NCI-H82 (cell line): ENCODE measurements at regions not wholly inside any gene's neighbourhood (a gene's known extent, or its start where the extent isn't known, plus 50 kb on each side); places are given as distances from the start of the nearest gene placed in this dataset.
"Not testable (repeated sequence)": the region's sequence is repeated elsewhere in the genome, so short reads cannot be mapped to it uniquely, and the experiment has no call there.

Experiments used
- DNase-seq: peaks from one replicate; lab custom pipeline; 2025; lab: John Stamatoyannopoulos, UW

DNA sequence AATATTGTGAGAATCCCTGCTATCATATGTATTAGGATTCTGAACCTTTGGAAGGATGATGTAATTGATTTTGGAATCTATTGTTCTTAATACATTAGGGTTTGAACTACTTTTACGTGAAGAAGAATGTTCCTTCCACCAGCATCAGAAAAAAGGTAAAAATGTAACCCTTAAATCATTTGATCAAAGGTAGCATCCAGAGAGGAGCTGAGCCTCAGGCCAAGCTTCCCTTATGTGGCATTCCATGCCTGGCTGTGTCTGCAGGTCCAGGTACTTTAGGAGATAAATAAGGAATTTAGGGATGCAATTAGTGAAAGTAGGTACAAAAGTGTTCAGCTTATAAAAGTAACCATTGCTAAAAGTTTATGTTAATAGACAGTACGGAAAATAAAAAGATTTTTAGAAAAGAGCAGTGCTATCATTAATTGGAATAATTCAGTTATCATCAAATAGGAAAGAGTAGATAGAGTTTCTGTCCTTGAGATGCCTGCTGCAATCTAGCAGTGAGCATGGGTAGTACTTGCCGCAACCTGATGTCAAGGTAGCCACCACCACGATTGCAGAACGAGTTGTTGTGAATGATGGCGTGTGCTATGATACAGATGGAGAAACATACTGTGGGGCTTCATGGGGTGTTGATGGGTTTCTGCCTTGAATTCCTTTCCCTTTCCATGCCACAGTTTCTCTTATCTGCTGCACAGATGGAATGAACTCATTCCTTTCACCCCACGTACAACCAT is 228.8 kb downstream of the GATA3 start:
- no peak for DNase-seq

DNA sequence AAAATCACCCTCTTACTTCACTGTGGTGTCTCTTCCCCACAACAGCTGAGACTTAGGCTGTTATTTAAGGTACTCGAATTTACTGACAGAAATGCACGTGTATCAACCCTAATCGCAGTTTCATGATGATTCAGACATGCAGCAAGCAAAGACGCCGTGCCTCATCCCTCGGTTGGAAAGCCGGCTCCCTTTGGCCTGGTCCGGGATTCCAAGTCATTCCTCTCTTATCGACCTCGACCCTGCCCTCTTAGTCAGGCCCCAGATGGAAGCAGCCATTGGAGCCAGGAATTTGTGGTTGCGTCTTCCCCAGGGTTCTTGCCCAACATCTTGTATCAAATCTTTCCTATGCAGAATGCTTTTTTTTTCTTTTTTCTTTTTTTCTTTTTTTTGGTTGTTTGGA is 229.5 kb downstream of the GATA3 start:
- DNase-seq = no peak

DNA sequence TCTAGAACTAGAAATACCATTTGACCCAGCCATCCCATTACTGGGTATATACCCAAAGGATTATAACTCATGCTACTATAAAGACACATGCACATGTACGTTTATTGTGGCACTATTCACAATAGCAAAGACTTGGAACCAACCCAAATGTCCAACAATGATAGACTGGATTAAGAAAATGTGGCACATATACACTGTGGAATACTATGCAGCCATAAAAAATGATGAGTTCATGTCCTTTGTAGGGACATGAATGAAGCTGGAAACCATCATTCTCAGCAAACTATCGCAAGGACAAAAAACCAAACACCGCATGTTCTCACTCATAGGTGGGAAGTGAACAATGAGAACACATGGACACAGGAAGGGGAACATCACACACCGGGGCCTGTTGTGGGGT is 231.5 kb downstream of the GATA3 start:
- DNase-seq = not testable (repeated sequence)

DNA sequence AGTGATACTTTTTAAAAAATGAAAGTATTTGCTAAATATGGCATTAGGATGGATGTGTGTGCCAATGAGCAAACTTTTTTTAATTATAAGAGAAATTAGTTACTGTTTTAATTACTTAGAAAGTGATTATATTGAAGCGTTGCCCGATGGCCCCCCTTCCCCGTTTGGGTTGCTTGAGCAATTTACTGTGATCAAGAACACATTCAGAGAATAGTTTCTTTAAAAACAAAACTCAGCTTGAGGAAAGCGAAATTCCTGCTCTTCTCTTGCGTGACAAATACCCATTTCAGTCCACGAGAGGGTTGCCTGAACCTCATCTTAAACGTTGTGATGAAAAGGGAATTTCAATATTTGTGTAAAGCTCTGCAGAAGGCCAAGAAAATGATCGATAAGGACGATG is 234.1 kb downstream of the GATA3 start:
- no peak for DNase-seq

DNA sequence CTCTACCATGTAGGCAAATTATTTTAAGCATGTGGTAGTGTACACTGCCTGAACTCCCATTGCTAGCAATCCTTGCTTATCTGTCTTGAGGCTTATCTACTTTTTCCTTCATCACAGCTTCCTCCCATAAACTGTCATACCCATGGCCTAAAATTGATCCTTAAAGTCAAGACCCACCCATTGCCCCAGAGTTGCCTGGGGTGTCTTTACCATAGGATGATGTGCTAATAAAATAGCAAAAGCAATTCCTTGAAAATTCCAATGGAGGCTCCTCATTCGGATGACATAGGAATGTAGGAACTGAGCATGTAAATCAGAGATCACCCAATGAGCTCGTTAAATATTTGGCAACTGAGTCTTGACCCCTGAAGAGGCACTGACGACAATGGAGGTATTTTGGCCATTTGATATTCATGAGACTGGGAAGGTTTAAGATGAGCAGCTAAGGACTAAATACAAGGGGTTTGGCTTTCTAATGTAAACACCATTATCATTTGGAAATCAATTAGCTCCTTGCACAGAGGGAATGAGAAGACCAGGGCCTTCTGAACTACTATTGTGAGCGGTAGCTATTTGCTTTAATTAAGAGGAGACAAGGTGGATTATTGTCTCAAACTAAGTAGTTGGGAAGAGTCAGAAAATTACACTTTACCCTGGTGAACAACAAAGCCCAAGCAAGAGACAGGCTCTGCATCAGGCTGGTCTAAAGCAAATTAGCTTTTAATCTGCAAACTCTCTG is 234.9 kb downstream of the GATA3 start:
- DNase-seq = no peak

DNA sequence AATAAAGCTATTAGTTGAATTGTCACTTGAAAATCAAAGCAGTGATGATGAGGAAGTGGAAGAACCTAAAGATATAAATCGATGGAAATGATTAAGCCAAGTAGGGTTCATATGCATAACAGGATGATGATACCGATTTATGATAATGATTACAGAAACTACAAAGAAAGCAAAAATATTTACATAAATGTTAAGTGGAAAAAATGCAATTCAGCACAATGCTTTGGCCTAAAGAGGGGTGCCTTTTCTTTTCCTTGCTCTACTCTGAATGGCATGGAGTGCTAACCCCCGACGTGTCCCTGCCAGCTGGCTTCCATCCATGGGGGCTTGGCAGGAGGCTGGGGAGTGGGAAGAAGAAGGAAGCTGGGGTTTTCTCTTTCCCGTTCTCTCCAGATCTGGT is 240.3 kb downstream of the GATA3 start:
- no peak for DNase-seq

DNA sequence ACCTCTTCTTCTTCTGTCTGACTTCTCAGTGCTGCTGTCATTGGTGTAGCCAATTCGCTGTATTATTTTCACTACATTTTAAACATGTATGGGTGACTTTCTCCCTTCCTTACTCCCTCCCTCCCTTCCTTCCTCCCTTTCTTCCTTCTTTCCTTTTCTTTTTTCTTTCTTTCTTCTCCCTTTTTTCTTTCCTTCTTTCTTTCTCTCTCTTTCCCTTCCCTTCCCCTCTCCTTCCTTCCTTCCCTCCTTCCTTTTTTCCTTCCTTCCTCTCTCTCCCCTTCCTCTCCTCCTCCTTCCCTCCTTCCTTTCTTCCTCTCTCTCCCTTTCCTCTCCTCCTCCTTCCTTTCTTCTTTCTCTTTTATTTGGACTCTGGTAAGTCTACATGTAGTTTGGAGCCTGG is 240.8 kb downstream of the GATA3 start:
- DNase-seq = no peak

DNA sequence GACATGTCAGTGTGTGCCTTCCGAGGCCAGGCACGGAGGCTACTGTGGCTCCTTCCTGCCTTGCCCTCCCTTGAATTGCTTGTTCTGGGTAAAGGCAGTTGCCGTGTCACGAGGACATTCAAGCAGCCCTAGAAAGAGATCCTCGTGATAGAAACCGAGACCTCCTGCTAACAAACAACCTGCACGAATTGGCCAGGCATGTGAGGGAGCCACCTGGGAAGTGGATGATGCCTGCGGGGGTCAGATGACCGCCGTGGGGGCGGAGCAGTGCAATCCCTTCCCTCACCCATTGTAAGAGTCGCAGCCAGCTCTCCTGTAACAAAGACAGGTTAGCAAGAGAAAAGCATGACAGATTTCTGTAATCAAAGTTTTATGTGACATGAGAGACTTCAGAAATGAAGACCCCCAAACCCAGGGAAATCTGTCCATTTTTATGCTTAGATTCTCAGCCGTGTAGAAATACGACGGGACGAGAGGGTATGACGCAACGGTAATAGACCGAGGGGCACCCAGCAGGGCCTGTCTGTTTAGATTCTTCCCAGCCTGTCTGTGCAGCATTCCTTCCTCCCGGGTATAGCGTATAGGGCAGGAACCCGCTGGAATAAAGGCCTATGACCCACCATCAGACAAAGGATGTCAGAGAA is 241.7 kb downstream of the GATA3 start:
- DNase-seq = no peak

DNA sequence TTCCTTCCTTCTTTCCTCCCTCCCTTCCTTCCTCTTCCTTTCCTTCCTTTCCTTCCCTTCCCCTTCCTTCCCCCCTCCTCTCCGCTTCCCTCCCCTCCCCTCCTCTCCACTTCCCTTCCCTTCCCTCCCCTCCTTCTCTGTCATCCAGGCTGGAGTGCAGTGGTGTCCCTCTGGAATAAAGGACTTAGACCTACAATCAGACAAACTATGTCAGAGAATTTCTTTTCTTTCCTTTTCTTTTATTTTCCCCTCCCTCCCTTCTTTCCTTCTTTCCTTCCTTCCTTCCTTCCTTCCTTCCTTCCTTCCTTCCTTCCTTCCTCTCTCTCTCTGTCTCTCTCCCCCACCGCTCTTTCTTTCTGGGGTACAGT is 242.2 kb downstream of the GATA3 start:
- DNase-seq = no peak

DNA sequence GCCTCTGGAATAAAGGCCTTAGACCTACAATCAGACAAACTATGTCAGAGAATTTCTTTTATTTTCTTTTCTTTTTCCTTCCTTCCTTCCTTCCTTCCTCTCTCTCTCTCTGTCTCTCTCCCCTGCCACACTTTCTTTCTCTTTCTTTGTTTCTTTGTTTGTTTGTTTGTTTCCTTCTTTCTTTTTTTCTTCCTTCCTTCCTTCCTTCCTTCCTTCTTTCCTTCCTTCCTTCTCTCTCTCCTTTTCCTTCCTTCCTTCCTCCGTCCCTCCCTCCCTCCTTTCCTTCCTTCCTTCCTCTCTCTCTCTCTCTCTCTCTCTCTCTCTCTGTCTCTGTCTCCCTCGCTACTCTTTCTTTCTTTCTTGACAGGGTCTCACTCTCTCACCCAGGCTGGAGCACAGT is 242.6 kb downstream of the GATA3 start:
- no peak for DNase-seq

DNA sequence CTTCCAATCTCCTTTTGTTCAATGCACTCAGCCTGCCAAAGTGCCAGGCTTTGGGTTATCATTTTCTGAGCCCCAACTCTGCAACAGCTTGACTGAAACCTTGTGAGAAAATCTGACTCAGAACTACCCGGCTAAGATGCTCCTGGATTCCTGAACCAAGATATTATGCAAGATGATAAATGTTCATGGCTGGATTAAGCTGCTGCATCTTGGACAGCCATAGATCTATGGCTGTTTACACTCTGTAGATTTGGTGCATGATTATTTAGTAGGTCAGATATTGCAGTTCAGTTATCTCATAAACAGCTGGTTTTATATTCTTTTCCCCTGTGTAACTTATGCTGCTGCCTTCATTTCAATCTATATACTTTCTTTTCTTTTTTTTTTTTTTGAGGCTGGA is 243.5 kb downstream of the GATA3 start:
- no peak for DNase-seq

DNA sequence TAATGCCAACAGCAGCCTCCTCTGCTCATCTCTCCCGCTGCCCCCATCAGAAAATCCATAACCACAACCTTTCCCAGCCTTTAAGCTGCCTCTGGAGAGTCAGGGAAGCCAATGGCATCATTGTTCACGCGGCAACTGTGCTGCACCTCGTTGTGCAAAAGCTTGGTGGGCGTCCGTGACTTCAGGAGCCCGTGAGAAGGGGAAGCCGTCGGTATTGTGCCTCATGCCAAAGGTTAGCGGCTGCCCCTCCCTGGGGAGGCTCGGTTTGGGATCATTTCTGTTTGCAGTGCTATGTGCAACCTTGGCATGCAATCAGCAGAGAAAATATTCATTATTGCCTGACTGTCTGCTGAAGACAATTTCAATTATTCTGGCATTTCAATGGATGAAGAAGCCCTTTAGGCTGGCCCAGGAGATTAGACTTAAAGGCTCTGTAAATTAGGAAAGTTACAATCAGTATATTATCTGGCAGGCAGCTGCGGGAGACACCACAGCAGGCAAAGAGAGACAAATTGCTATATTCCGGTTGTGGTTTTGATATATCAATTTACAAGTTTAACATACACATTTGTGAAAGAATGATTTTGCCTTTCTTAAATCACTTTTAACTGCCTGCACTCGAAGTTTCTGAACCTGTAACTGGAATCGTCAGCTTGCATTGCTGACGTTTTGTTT is 244.5 kb downstream of the GATA3 start:
- DNase-seq = no peak

DNA sequence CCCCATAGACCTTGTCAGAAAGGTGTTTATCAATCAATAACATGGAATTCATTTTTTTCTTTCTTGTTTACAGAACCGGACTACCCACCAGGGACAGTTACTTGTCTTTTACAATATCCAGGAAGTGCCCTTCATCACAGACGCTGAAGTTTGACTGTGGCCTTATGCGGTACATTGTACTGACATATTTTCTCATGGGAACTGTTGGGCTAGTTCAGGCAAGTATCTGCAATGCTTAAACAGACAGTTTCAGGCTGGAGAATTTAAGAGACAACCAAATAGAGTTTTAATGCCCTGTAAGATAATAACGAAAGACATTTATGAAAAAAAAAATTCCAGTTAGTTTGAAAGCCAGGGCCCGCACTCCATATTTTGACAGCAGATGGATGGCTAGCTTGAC is 246.4 kb downstream of the GATA3 start:
- no peak for DNase-seq

DNA sequence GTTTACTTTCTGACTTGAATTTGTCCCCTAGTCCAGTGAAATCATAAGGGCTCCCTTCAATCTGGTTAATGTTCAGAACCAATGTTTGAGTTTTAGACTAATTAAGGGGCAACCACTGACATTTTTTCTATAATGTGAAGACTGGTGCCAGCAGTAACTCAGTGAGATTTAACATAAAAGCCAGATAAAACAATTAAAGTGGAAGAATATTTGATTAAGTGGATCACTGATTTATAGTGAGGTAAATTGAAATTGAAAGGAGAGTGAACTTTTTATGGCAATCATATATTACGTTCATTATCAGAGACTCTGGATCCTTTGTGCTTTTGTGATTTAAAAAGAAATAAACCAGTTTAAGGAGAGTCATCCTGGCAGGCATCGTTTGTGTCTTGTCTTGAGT is 246.8 kb downstream of the GATA3 start:
- no peak for DNase-seq

DNA sequence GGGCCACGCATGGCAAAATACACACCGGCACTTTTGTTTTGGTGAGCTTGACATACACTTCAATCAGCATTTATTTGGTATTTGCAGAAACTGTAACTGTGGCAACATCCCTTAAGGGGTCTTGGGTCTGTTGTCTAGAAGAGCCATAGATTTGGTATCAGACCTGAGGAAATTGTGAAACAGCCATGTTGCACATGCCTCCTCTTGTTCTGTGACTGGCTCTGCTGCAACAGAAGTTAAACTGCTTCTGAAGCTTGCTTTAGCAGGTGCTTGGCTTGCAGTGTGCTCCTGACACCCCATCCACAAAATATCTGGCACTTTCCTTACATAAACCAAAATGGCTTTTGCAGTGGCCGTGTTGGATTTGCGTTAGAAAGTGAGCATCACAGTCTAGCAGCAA is 247.3 kb downstream of the GATA3 start:
- no peak for DNase-seq

DNA sequence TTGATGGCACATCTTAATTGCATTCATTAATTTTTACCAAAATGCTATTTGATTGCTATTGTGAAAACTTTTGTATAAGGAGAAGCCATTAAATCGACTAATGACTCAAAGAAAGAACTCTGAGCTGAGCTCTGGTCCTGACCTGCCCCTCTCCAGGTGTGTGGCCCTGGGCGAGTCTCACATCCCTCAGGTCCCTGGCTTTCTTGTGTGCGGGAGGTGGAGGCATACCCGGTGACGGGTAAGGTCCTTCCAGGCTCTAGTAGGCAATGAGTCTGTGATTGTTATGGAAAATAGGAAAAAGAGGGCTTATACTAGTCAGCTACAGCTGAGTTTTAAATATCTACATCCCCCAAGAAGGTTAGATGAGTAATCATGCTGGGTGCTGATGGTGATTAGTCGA is 248.1 kb downstream of the GATA3 start:
- no peak for DNase-seq

DNA sequence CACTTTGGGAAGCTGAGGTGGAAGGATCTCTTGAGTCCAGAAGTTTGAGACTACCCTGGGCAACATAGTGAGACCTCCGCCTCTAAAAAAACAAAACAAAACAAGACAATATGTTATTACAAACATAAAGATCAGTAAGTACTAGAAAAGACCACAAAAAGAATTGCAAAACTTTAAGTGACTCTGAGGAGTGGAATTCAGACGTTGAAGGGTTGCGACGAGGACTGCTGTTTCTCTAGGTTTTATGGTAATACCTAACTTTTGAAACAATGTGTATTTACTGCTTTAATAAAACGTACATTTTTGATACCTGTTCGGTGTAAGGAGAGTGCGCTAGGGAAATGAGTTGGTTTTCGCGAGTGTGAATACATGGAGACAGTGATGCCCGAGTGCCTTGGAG is 250.4 kb downstream of the GATA3 start:
- DNase-seq = no peak

DNA sequence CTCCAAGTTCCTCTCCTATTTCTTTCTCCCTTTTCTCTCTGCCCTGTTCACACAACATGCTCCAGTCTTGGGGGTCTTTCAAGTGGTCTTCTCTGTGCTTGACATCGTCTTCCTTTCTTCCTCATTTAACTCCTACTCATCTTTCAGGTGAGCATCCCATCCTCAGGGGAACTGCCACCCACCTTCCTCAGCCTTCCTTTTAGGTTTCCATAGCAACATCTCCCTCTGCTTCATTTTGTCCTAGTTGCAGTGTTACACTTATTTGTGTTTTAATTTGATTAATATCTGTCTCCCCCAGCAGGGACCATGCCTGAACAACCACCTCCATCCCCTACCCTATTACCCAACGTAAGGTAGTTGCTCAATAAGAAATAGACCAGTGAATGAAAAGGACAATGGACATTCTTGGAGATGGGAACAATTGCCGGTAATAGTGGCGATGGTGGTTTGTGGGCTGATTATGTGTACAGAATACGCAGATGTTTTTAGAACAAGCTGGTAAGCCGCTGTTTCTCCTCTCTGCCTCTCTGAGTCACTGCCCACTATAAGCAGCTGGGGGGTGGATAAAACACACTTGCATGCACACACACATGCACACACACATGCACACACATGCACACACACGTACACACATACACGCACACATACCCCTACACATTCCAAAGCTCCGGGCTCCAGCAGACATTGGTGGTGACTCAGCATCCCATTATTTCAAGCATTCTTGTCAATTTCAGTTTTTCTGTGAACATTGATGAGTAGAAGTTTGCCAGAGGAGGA is 251.6 kb downstream of the GATA3 start:
- no peak for DNase-seq

DNA sequence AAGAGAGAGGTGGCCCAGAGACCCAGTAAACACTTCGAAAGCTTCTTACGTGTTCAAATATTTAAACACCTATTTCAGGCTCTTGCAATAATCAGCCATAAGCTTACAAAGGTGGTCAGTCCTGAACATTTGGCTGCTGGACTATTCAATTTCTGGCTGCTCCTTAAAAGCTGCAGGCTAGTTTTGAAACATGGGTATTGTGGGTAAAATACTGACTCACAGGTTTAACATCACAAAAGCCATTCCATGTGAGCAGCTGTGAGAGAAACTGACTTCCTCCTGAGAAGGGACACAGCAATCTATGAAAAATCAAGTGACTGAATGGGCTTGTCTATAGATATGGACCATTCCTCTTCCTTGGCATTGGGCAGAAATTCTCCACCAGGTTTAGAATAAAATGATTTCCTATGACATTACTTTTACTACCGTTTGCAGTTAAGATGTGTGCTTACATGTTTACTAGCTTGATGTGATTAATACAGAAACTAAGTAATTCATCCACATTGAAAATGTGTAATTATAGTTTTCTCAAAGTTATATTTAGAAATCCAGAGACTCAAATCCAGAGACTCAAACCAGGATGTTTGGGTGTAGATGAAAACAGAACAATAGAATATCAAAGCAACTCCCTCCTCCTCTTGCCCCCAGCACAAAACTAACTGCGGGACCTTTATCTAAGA is 252.3 kb downstream of the GATA3 start:
- no peak for DNase-seq

DNA sequence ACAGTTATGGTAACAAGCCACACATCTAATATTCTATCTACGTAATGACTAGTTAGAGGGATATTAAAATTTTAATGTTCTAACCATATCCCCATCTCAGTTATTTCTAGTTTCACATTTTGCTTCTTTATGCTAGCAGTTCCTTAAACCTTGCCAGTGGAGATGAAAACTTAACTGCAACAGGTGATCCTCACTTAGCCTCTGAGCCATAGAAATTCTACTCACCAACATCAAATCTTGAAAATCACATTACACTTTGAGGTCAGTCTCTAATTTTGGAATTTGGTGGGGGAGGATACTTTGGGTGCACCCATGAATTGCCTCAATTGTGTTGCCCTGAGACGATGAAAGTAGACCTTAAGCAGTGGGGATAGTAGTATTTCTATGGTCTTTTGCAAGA is 256.4 kb downstream of the GATA3 start:
- DNase-seq = no peak

DNA sequence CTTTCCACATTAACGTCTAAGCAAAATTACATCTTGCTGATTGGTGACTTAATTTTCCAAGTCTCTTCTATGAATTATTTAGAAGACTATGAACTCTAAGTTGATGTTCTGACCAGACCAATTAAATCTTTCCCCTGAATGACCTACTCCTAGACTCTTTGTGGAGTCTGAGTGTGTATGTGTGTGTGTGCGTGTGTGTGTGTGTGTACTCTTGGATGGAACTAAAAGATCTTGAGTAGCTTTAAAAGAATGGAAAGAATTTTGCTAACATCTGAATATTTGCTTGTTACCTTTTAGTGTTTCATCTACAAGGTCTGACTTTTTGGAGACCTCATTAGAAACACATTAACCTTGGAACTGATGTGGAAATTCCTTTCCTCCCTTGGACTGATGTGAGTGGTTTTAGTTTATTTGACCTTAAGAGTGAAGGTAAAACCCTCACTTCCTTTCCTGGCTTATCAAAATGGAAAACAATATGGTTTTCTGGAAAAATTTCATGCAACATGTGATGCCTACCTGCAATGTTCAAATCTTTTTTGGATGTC is 257.1 kb downstream of the GATA3 start:
- no peak for DNase-seq
